ENCODE measurements at regions not wholly inside any gene's neighbourhood (a gene's known extent, or its start where the extent isn't known, plus 50 kb on each side); places are given as distances from the start of the nearest gene placed in this dataset.

DNA sequence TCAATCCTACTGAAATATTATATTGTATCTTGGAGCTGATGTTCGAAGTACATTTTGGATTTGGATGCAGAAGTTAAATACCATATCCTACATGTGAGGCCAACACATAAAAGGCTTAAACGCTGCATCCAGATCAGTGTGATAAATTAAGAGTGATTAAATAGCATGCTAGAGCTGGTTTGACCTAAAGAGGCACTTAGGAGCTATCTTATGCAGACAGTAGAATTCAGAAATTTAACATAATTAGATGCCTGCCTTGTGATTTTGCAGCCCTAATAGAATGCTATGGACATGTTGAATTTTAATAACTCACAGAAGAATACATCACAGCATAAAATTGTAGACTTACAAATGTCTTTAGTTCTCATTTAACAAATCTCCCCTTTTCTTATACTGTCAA lies 501.2 kb upstream of the LINC00305 start:
- CTCF ChIA-PET, result no interaction called here
- TF ChIP-seq, protein P1, sequence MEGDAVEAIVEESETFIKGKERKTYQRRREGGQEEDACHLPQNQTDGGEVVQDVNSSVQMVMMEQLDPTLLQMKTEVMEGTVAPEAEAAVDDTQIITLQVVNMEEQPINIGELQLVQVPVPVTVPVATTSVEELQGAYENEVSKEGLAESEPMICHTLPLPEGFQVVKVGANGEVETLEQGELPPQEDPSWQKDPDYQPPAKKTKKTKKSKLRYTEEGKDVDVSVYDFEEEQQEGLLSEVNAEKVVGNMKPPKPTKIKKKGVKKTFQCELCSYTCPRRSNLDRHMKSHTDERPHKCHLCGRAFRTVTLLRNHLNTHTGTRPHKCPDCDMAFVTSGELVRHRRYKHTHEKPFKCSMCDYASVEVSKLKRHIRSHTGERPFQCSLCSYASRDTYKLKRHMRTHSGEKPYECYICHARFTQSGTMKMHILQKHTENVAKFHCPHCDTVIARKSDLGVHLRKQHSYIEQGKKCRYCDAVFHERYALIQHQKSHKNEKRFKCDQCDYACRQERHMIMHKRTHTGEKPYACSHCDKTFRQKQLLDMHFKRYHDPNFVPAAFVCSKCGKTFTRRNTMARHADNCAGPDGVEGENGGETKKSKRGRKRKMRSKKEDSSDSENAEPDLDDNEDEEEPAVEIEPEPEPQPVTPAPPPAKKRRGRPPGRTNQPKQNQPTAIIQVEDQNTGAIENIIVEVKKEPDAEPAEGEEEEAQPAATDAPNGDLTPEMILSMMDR (IDR thresholded peaks at IDR 0.05), result no peak
- intact Hi-C loops (cut with micrococcal nuclease), result no loop called here
- Mint-ChIP-seq H3K9me3 (peaks cover 8% of the 10 kb centered on the region), H3K4me1 (no peaks in the 10 kb centered on the region), H3K4me3 (no peak overlapping the region), H3K36me3 (ENCODE audit: low read depth) (no peaks in the 10 kb centered on the region), H3K27ac (no peak overlapping the region), H3K27me3 (no peaks in the 10 kb centered on the region)
- POLR2A ChIA-PET, result no interaction called here
- DNase-seq (no peak), ATAC-seq (ENCODE audit: low read depth) (no peak)

DNA sequence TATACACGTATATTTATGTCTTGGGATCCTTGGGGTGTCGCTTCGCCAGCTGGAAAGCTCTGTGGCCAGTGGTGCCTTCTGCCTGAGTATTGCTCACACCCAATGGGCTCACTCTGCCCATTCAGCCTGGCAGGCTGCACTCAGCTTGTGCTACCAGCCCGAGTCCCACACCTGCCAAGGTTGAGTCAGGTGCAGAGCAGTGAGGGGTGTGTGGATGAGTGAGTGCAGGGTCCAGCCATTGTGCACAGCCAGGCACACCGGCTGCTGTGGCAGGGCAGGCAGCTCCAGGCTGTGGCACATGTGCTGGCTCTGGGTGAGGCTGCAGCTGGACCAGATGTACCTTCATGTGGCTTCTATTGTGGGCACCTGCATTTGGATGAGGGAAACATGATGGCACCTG lies 496.9 kb upstream of the LINC00305 start:
- ChIA-PET POLR2A (no interaction called here), CTCF (no interaction called here)
- Mint-ChIP-seq H3K4me3 (no peak overlapping the region), H3K4me1 (no peaks in the 10 kb centered on the region), H3K36me3 (ENCODE audit: low read depth) (no peaks in the 10 kb centered on the region), H3K9me3 (peaks cover 8% of the 10 kb centered on the region), H3K27me3 (no peaks in the 10 kb centered on the region), H3K27ac (no peak overlapping the region)
- TF ChIP-seq, protein P1 (IDR thresholded peaks at IDR 0.05), result no peak
- intact Hi-C loops (cut with micrococcal nuclease), result no loop called here
- DNase-seq (no peak), ATAC-seq (ENCODE audit: low read depth) (no peak)

DNA sequence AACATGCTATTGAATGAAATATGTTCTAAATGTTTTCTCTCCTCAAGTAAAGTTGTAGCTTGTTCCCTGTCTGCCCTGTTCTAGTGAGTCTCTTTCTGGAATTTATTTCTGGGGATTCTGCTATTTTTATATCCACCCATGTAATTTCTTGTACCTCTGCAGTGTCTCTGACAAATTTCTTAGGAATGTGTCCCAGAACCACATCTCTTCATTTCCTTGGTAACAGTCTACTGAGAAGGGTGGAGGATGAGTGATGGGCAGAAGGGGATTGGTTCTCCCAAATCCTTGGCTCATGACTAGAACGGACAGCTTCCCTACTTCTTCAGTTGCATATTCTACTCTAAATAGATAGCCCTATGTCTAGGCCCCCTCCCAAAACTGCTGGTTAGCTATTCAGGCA lies 490.6 kb upstream of the LINC00305 start:
- no peaks in the 10 kb centered on the region for H3K27me3 Mint-ChIP-seq
- intact Hi-C loops (cut with micrococcal nuclease), result no loop called here
- no peaks in the 10 kb centered on the region for H3K4me1 Mint-ChIP-seq
- no peak for ATAC-seq (ENCODE audit: low read depth)
- H3K36me3 Mint-ChIP-seq (ENCODE audit: low read depth), result no peaks in the 10 kb centered on the region
- no peak for DNase-seq
- TF ChIP-seq, protein P1 (IDR thresholded peaks at IDR 0.05), result no peak
- H3K9me3 Mint-ChIP-seq, result no peaks in the 10 kb centered on the region
- no peak overlapping the region for H3K27ac Mint-ChIP-seq
- ChIA-PET POLR2A (no interaction called here), CTCF (no interaction called here)
- H3K4me3 Mint-ChIP-seq, result no peak overlapping the region

DNA sequence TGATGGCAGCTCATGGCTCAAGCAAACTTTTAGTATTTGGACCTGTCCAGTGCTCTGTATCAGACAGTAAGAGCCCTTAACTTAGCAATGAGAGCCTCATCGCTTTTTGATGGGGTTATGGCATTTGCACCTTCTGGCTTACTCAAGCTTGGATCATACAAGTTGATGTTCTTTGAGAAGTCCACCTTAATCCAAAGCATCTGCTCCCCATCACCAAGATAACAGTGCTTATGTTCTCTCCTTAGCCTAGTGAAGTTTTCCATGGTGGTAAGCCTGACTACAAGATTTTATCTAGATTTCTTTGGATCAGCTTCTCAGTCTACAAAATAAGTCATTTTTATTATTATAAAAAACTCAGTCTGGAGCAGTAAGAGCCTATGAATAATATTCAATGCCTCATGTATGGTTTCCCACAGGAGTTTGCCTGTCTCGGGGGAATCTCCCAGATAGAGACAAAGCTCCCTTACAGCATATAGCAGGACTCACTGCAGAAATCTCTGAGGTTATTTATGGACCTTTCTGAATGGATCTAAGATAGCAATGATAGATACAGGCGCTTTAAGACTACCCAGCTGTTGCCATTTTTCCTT lies 472.2 kb upstream of the LINC00305 start:
- no peak for DNase-seq
- intact Hi-C loops (cut with micrococcal nuclease), result no loop called here
- ChIA-PET POLR2A (no interaction called here), CTCF (no interaction called here)
- Mint-ChIP-seq H3K4me1 (no peaks in the 10 kb centered on the region), H3K27me3 (no peaks in the 10 kb centered on the region), H3K27ac (no peak overlapping the region), H3K4me3 (no peak overlapping the region), H3K9me3 (no peaks in the 10 kb centered on the region), H3K36me3 (ENCODE audit: low read depth) (no peaks in the 10 kb centered on the region)
- TF ChIP-seq, protein P1 (IDR thresholded peaks at IDR 0.05), result no peak
- no peak for ATAC-seq (ENCODE audit: low read depth)

DNA sequence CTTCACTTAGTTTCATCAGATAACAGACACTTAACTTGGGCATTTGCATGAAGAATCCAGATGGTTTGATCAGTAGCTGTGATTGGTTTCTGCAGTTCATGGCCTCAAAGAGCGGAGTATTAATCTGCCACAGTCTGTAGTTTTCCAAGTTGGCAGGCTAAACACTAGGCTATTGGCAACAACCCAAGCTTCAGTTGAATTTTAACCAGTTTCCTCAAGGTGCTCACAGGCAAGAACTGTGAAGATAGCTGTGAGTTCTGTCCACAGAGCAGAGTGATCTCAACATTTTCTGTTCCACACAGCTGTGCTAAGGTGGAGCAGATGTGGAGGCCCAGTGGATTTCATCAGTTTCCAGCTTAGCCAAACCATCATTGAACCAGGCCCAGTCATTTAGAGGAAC lies 469.5 kb upstream of the LINC00305 start:
- POLR2A ChIA-PET, result no interaction called here
- Mint-ChIP-seq H3K27ac (no peak overlapping the region), H3K36me3 (ENCODE audit: low read depth) (no peaks in the 10 kb centered on the region), H3K27me3 (no peaks in the 10 kb centered on the region), H3K9me3 (no peaks in the 10 kb centered on the region), H3K4me1 (no peaks in the 10 kb centered on the region), H3K4me3 (no peak overlapping the region)
- TF ChIP-seq, protein P1 (IDR thresholded peaks at IDR 0.05), result no peak
- intact Hi-C loops (cut with micrococcal nuclease), result no loop called here
- CTCF ChIA-PET, result no interaction called here
- ATAC-seq (ENCODE audit: low read depth), result no peak
- DNase-seq, result no peak
